ENCODE measurements at regions not wholly inside any gene's neighbourhood (a gene's known extent, or its start where the extent isn't known, plus 50 kb on each side); places are given as distances from the start of the nearest gene placed in this dataset.
A peak's percentile ranks its signal among the peaks of the same experiment; 100 is the strongest.

DNA sequence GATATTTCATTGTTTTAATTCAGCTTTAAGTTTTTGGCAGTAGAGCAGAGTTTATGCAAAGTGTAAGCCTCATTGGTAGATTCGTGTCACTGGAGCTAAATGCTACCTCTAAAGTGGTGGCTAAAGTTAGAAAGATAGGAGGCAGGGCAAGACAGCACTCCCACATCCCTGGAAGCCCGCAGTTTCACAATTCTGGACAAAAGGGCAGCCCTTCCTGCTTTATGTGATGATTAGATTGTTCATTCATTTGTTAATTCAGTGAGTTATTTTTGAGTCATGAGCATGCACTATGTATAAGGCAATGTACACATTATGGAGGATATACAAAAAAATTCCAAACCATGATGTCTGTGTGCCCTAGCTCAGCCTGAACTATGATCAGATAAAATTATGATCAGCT, 52.1 kb upstream of the EIF3M start:
- DNase-seq (ENCODE audit: low read depth), result peak; percentile 61

GRCh38 chr11:32529994-32530588, 53.5 kb upstream of the EIF3M start:
- no peak for DNase-seq (ENCODE audit: low read depth)

GRCh38 chr11:32527261-32528175, 56.1 kb upstream of the EIF3M start:
- DNase-seq (ENCODE audit: low read depth), result no peak

DNA sequence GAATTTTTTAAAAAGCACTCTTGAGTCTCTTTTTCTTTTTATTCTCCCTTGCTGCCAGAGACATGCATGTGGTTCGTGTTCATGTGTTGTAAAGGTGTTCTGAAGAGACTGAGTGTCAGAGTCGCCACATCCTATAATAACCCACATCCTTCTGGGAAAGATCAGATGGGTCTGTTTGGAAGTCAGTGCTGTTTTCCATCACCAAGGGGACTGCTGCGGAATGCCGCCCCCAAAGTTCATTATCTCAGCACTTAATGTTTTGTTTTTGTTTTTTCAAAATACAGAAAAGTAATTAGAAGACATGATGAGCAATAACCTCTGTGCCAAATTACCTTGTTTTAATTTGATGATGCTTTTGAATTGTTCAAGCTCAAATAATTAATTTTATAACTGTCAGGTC, 56.9 kb upstream of the EIF3M start:
- no peak for DNase-seq (ENCODE audit: low read depth)

- DNase-seq (ENCODE audit: low read depth), result peak; percentile 11
These were observed 71.7 kb upstream of the EIF3M start for GRCh38 chr11:32511926-32512325.

DNA sequence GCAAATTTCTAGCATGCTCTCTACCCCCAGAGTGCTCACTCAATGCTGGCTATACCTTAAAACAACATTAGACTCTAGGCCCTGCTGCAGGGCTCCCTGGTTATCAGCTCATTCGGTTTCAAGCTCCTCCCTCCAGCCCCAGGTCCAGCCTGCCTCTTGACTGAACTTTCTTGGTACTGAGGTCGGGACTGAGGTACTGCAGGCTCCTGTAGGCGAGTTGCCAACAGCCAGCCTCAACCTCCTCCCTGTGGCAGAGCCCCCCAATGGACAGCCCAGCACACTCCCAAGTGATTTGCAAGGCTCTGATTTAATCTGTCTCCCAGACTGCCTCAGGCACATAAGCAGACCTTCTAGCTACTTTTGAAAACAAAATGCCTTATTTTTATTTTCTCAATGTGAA, 73.6 kb upstream of the EIF3M start:
- DNase-seq (ENCODE audit: low read depth), result no peak

- DNase-seq (ENCODE audit: low read depth), result no peak
These were observed 73.4 kb upstream of the WT1 start for GRCh38 chr11:32508780-32509179.

DNA sequence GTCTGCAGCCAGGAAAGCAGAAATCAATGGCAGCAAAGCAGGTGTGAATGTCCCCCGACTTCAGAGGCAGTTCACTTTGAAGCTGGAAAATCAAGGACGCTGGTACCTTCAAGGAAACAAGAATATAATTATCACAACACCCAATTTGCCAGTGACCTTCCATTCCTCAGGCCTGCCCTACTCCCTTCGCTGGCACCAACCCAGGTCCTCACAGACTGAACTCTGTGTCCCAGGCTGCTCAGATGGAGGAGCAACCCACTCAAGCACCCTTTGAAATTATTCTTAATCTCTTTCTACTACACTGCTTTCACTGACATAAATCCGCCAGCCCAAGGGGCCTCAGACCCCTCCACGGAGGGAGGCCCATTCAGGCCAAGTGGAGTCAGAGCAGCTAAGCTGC, 64.7 kb upstream of the WT1 start:
- DNase-seq (ENCODE audit: low read depth), result no peak

DNA sequence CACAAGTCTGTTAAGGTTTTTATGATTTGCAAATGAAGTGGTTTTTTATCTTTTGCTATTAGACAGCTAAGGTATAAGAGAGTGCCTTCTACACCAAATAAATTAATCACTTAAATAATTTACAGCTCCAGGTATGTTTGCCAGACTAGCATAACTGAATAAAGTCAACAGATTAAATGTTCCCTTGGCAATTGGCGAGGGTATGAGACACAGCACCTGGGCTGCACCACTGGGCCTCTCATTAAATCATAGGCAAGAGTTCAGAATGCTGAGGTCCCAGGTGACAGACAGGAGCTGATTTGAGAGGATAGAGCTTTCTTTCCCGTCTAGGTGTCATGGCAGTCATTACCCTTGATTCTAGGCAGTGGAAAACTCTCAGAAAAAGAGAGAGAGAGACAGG, 62.6 kb upstream of the WT1 start:
- no peak for DNase-seq (ENCODE audit: low read depth)

GRCh38 chr11:32494629-32495028, 59.3 kb upstream of the WT1 start:
- peak; percentile 76 for DNase-seq (ENCODE audit: low read depth)

DNA sequence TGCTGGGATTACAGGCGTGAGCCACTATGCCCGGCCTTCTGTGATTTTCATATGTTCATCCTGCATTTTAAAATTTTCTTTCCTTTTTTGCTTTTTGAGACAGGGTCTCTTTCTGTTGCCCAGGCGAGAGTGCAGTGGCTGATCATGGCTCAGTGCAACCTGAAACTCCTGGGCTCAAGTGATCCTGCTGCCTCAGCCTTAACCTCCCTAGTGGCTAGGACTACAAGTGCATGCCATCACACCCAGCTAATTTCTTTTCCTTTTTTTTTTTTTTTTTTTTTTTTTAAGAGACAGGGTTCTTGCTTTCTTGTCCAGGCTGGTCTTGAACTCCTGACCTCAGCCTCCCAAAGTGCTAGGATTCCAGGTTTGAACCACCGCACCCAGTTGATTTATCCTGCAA, 54.1 kb upstream of the WT1 start:
- no peak for DNase-seq (ENCODE audit: low read depth)

DNA sequence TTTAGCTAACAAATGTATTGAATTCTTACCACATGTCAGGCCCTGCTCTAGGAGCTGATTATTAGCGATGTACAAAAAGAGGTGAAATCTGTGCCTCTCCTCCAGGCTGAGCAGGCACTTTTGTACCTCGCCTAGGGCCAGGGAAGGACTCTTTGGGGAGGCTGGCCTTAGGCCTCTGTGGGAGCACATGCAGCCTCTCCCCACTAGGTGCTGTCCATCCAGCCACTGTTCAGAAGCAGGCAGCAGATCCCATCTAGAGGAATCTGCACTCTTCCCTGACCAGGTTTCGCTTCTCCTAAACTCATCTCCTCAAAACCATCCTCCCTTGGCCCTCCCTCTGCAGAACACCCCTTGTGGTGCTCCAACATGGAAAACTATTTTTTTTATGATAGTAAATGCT, 51.9 kb upstream of the WT1 start:
- DNase-seq (ENCODE audit: low read depth), result no peak

GRCh38 chr11:32485733-32486132, 50.4 kb upstream of the WT1 start:
- no peak for DNase-seq (ENCODE audit: low read depth)
